ENCODE measurements at regions not wholly inside any gene's neighbourhood (a gene's known extent, or its start where the extent isn't known, plus 50 kb on each side); places are given as distances from the start of the nearest gene placed in this dataset.

DNA sequence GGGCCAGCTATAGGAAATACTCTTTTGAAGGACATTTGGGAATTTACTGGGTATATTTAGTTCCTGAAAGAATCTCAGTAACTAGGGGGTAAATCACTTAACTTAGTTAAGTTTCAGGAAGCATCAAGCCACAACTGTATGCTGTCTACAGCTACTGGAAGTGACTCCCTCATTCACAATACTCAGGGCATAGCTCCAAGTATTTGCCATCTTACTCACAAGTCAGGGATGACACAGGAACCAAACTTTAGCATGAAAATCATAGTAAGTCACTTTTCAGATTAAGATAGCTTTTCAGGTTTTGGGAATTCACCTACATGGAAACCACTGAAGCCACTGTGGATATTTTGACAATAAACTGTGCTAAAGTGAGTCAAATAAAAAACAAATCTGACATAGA, 242.4 kb upstream of the ATP10B start:
- TF ChIP-seq GATA2 (IDR thresholded peaks at IDR 0.05; ENCODE audit: low read depth, low read length): no peak
- TF ChIP-seq GATA3 (IDR thresholded peaks at IDR 0.05; ENCODE audit: low read depth, low read length): no peak

Data from SH-SY5Y (cell line).